K562 (cell line): ENCODE measurements at regions not wholly inside any gene's neighbourhood (a gene's known extent, or its start where the extent isn't known, plus 50 kb on each side); places are given as distances from the start of the nearest gene placed in this dataset.

Experiments used
- ETV1 ChIP-seq: fragments of 450-650 bp; conservative IDR thresholded peaks from 2 replicates; pipeline ENCODE4 v1.6.1; 2016; ENCODE audit warnings: missing genetic modification characterization, control low read depth, low read depth, missing compliant biosample characterization
- FUS ChIP-seq: fragments of 200-400 bp; formaldehyde crosslinking; optimal IDR thresholded peaks from 2 replicates; pipeline ENCODE3; 2017; ENCODE audit warnings: low read depth, low read length
- KAT2B ChIP-seq: IDR thresholded peaks from one replicate; pipeline ENCODE4 v1.6.1; 2012; ENCODE audit warnings: low read depth, mild to moderate bottlenecking, control low read depth, inconsistent platforms, low read length, moderate library complexity
- LCOR ChIP-seq: sonication (generic); formaldehyde crosslinking; IDR thresholded peaks from 2 replicates; pipeline ENCODE4 v1.8.0; 2022; ENCODE audit warnings: mild to moderate bottlenecking, missing genetic modification reagents
- MAZ ChIP-seq, 2 experiments: fragments of 450-650 bp in 1 of 2; sonication (generic) in 1 of 2; formaldehyde crosslinking; IDR thresholded peaks in 1 of 2; conservative IDR thresholded peaks in 1 of 2; 2 replicates each; pipeline versions ENCODE4 v1.4.0 to v1.5.0; 2020; ENCODE audit warnings: mild to moderate bottlenecking in 1 of 2, missing genetic modification reagents in 1 of 2
- MCM7 ChIP-seq, 2 experiments: fragments of 450-650 bp; IDR thresholded peaks; 2 replicates each; pipeline ENCODE4 v1.6.1; 2016 to 2018
- NCOA1 ChIP-seq: fragments of 450-650 bp; IDR thresholded peaks from 2 replicates; pipeline ENCODE4 v1.6.1; 2016; ENCODE audit warnings: low read depth
- PCBP1 ChIP-seq: fragments of 200-400 bp; formaldehyde crosslinking; IDR thresholded peaks from 2 replicates; pipeline ENCODE4 v1.6.1; 2018; ENCODE audit warnings: mild to moderate bottlenecking, low read depth, low read length; ENCODE audit not compliant: poor library complexity, severe bottlenecking
- PYGO2 ChIP-seq: fragments of 450-650 bp; IDR thresholded peaks from 2 replicates; pipeline ENCODE4 v1.6.1; 2016; ENCODE audit warnings: mild to moderate bottlenecking, missing genetic modification characterization, moderate library complexity, missing compliant biosample characterization
- RAD21 ChIP-seq, 2 experiments: fragments of 250-450 bp in 1 of 2; fragments of 450-650 bp in 1 of 2; sonication (Bioruptor Pico) in 1 of 2; formaldehyde crosslinking in 1 of 2; IDR thresholded peaks in 1 of 2; conservative IDR thresholded peaks in 1 of 2; 2 replicates each; pipeline versions ENCODE4 v1.4.0 to v1.8.0; 2020 to 2022; ENCODE audit warnings: mild to moderate bottlenecking in 2 of 2, moderate library complexity in 1 of 2
- SAFB2 ChIP-seq: fragments of 200-400 bp; formaldehyde crosslinking; IDR thresholded peaks from 2 replicates; pipeline ENCODE4 v1.6.1; 2018; ENCODE audit warnings: borderline replicate concordance, low read length, low read depth, moderate library complexity; ENCODE audit not compliant: severe bottlenecking
- SFPQ ChIP-seq: fragments of 200-400 bp; formaldehyde crosslinking; IDR thresholded peaks from 2 replicates; pipeline ENCODE4 v1.6.1; 2017; ENCODE audit warnings: mild to moderate bottlenecking, low read depth, low read length, moderate library complexity
- STAT6 ChIP-seq: sonication (generic); formaldehyde crosslinking; IDR thresholded peaks from 2 replicates; pipeline ENCODE4 v1.8.1; 2023; ENCODE audit warnings: mild to moderate bottlenecking, missing genetic modification reagents
- ZKSCAN1 ChIP-seq: fragments of 150-350 bp; IDR thresholded peaks from 2 replicates; pipeline ENCODE4 v1.6.1; 2016; ENCODE audit warnings: low read depth, low read length
- ZNF282 ChIP-seq: sonication (generic); formaldehyde crosslinking; IDR thresholded peaks from 2 replicates; pipeline ENCODE4 v1.8.1; 2023; ENCODE audit warnings: missing genetic modification reagents
- ZNF384 ChIP-seq: IDR thresholded peaks from 2 replicates; pipeline ENCODE4 v1.6.1; 2012; ENCODE audit warnings: low read depth, low read length, improper control_type of control experiment
- ZNF436 ChIP-seq: fragments of 250-450, 450-650 bp; sonication (Bioruptor Pico); formaldehyde crosslinking; IDR thresholded peaks from 2 replicates; pipeline ENCODE4 v1.7.0; 2020; ENCODE audit warnings: mild to moderate bottlenecking
- ZNF668 ChIP-seq: fragments of 250-450 bp; sonication (Bioruptor Pico); IDR thresholded peaks from 2 replicates; pipeline ENCODE4 v1.8.0; 2022; ENCODE audit warnings: mild to moderate bottlenecking, inconsistent platforms
- TF ChIP-seq, protein P1 (sequence below): fragments of 250-450 bp; sonication (Bioruptor Pico); IDR thresholded peaks from 2 replicates; pipeline ENCODE4 v1.5.1; 2021; ENCODE audit warnings: mild to moderate bottlenecking

DNA sequence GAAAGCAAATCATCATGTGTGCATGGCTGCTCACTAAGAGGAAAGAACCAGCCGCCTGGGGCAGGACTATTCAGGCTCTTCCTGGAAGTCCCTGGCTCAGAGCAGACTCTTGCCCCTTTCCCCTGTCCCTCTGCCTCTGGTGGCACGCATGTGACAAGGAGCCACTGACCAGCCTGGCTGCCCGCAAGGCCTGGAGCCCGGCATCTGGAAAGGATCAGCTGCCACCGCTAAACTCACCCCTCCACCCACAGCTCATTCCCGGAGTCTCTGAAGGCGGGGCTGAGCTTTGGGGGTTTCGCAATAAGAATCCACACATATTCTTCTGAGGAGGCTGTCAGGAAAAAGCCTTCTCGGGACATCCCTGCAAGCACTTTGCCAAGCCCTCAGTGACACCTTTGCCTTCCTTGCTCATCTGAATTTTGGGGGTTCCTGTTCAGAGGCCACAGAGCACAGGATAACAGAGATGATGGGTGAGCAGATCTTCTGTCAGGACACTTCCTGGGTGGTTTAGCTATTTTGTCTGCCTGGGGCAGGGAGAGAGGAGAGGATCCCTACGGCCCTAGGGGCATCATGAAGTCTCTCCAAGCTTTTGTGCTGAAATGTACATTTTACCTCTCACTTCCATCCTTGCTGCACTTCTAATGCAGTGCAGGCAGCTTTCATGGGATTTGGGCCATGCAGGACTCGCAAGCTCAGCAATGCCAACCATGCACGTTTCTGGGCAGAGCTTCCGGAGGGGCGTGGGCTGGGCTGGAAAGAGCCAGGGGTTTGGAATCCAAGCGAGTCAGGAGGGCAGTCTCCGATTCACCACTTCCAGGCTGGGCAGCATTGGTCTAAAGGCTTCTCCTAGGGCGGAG, 124.8 kb upstream of the MAP1LC3B2 start (continued):
- TF ChIP-seq, protein P1, sequence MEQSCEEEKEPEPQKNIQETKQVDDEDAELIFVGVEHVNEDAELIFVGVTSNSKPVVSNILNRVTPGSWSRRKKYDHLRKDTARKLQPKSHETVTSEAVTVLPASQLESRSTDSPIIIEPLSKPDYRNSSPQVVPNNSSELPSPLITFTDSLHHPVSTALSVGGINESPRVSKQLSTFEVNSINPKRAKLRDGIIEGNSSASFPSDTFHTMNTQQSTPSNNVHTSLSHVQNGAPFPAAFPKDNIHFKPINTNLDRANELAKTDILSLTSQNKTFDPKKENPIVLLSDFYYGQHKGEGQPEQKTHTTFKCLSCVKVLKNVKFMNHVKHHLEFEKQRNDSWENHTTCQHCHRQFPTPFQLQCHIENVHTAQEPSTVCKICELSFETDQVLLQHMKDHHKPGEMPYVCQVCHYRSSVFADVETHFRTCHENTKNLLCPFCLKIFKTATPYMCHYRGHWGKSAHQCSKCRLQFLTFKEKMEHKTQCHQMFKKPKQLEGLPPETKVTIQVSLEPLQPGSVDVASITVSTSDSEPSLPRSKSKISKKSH, result no peak
- TF ChIP-seq ZNF384, result no peak
- no peak for TF ChIP-seq KAT2B
- TF ChIP-seq ZNF668, result no peak
- TF ChIP-seq STAT6 (CRISPR knock-in tag), result no peak
- TF ChIP-seq MAZ (CRISPR knock-in tag; conservative IDR thresholded peaks at IDR 0.05 in 1 of 2, IDR thresholded peaks at IDR 0.05 in 1 of 2), result peak in 1 of 2 experiments; percentile 57; a peak in 1 of 4 replicates
- TF ChIP-seq SFPQ, result no peak
- TF ChIP-seq LCOR (CRISPR knock-in tag), result no peak
- TF ChIP-seq FUS, result no peak
- no peak for TF ChIP-seq PCBP1
- TF ChIP-seq ZNF282 (CRISPR knock-in tag), result no peak
- TF ChIP-seq NCOA1, result no peak
- no peak for TF ChIP-seq ZKSCAN1
- TF ChIP-seq MCM7 (IDR thresholded peaks at IDR 0.05), result no peak
- TF ChIP-seq ETV1 (tag), result 0 out of 2 replicates have a peak, but pooled peaks have one; percentile 23
- TF ChIP-seq RAD21 (CRISPR knock-in tag; conservative IDR thresholded peaks at IDR 0.05 in 1 of 2, IDR thresholded peaks at IDR 0.05 in 1 of 2), result no peak
- TF ChIP-seq SAFB2, result no peak
- TF ChIP-seq ZNF436 (CRISPR knock-in tag), result no peak
- TF ChIP-seq PYGO2, result no peak
